C4-2B (cell line): ENCODE measurements at regions not wholly inside any gene's neighbourhood (a gene's known extent, or its start where the extent isn't known, plus 50 kb on each side); places are given as distances from the start of the nearest gene placed in this dataset.

Source experiments
- ZFX ChIP-seq: fragments of 450-650 bp; IDR thresholded peaks from 2 replicates; pipeline ENCODE4 v1.6.1; 2017
- TF ChIP-seq, protein P1 (sequence below): fragments of 450-650 bp; conservative IDR thresholded peaks from 2 replicates; pipeline ENCODE4 v1.5.1; 2017; ENCODE audit warnings: mild to moderate bottlenecking

DNA sequence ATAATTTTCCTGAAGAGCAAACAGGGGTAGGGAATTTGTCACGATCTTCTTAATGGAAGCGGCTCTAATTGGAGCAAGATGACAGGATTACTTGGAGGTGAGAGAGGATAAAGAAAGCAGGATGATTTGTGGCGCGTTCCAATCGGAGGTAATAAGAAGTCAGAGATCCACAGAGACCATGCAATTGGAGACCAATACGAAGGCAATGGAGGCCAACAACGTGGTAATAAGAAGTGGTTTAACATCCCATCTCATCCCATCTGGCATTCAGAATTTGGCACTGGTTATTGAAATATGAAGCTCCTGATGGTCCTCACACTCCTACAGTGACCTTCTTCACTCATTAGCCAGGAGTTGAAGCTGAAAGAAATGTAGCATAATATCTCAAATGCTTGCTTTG is 130.6 kb downstream of the DLEU7 start:
- TF ChIP-seq, protein P1, sequence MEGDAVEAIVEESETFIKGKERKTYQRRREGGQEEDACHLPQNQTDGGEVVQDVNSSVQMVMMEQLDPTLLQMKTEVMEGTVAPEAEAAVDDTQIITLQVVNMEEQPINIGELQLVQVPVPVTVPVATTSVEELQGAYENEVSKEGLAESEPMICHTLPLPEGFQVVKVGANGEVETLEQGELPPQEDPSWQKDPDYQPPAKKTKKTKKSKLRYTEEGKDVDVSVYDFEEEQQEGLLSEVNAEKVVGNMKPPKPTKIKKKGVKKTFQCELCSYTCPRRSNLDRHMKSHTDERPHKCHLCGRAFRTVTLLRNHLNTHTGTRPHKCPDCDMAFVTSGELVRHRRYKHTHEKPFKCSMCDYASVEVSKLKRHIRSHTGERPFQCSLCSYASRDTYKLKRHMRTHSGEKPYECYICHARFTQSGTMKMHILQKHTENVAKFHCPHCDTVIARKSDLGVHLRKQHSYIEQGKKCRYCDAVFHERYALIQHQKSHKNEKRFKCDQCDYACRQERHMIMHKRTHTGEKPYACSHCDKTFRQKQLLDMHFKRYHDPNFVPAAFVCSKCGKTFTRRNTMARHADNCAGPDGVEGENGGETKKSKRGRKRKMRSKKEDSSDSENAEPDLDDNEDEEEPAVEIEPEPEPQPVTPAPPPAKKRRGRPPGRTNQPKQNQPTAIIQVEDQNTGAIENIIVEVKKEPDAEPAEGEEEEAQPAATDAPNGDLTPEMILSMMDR, result no peak
- TF ChIP-seq ZFX, result no peak
